HEK293T (cell line): ENCODE measurements at regions not wholly inside any gene's neighbourhood (a gene's known extent, or its start where the extent isn't known, plus 50 kb on each side); places are given as distances from the start of the nearest gene placed in this dataset.

Experiments
- ELF4 ChIP-seq: fragments of 450-650 bp; IDR thresholded peaks from 2 replicates; pipeline ENCODE4 v1.6.1; 2017; ENCODE audit warnings: antibody characterized with exemption
- FOXM1 ChIP-seq: fragments of 450-650 bp; IDR thresholded peaks from 2 replicates; pipeline ENCODE4 v1.6.1; 2017; ENCODE audit warnings: mild to moderate bottlenecking, borderline replicate concordance
- NFRKB ChIP-seq: fragments of 450-650 bp; IDR thresholded peaks from 2 replicates; pipeline ENCODE4 v1.6.1; 2016; ENCODE audit warnings: mild to moderate bottlenecking, moderate library complexity
- SP1 ChIP-seq: fragments of 450-650 bp; IDR thresholded peaks from 2 replicates; pipeline ENCODE4 v1.6.1; 2017

DNA sequence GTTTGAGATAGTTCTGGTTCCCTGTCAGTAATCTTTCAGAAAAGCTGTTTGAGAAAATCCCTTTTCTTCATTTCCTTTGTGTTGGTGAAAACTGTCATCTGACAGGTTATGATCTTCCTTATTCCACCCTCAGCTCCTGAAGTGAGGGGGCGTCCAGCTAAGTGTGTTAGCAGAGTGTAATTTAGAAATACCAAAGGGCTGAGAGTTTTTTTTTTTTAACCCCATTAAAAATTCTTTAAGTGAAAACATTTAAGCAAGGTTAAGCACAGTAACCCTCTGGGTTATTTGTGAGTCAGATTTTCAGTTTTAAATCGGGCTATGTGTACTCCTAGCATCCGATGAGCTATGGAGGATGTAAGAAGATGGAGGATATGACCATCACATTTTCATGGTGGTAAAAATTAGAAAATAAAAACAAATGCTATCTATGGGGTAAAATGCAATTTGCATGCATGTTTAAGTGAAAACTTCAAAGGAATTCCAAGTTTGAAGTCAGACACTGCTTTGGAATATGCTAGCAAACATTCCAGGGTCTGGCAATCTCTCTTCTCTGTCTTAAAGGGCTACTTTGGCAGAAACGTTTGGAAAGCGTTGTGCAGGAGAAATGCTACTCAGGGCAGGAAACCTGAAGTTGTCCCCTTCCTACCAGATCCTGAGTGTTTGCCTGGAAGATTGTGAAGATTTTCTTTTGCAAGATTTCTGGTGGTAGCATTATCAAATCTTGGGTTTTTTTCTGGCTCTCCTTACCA lies 197.0 kb upstream of the PRICKLE1 start:
- TF ChIP-seq NFRKB (no peak), SP1 (no peak), ELF4 (no peak), FOXM1 (no peak)
